ENCODE measurements at regions not wholly inside any gene's neighbourhood (a gene's known extent, or its start where the extent isn't known, plus 50 kb on each side); places are given as distances from the start of the nearest gene placed in this dataset.
A peak's percentile ranks its signal among the peaks of the same experiment; 100 is the strongest.
"Not testable (repeated sequence)": the region's sequence is repeated elsewhere in the genome, so short reads cannot be mapped to it uniquely, and the experiment has no call there.

GRCh38 chr5:62817043-62817442, 238.4 kb downstream of the LRRC70 start:
- H3K36me3 ChIP-seq (ENCODE audit: control insufficient read depth in 2 of 4, insufficient read depth in 4 of 4, low read length in 3 of 4); H2BK15ac ChIP-seq (ENCODE audit: low read length); H2AFZ ChIP-seq (ENCODE audit: low read length); H3K27me3 ChIP-seq (replicated peaks in 1 of 4; ENCODE audit: control insufficient read depth in 3 of 4, extremely low read depth in 1 of 4, insufficient read depth in 3 of 4, low read length in 3 of 4); H3K18ac ChIP-seq (ENCODE audit: extremely low read depth, low read length); H3K79me2 ChIP-seq (ENCODE audit: control insufficient read depth in 1 of 2, insufficient read depth in 2 of 2, low read length in 2 of 2); DNase-seq (ENCODE audit: low read depth in 1 of 2, low spot score in 2 of 2); H3K4me3 ChIP-seq (ENCODE audit: extremely low read depth in 1 of 4, insufficient read depth in 2 of 4, low read depth in 3 of 4, low read length in 4 of 4); H4K8ac ChIP-seq (ENCODE audit: extremely low read depth, insufficient read depth, low read length); H3K23ac ChIP-seq (ENCODE audit: insufficient read length); H2BK12ac ChIP-seq (ENCODE audit: low read depth, low read length); H3K56ac ChIP-seq (replicated peaks; ENCODE audit: insufficient read length, low read depth, low read length); H2BK20ac ChIP-seq (ENCODE audit: low read length); H4K20me1 ChIP-seq (replicated peaks in 1 of 2; ENCODE audit: control insufficient read depth in 1 of 2, insufficient read depth in 2 of 2, low read length in 2 of 2); FAIRE-seq; H3K9me3 ChIP-seq (ENCODE audit: insufficient read depth in 2 of 2, low read depth in 1 of 2, low read length in 1 of 2); H3K4ac ChIP-seq (replicated peaks; ENCODE audit: insufficient read length, low read depth, low read length); H3K4me2 ChIP-seq (ENCODE audit: insufficient read depth in 1 of 2, low read depth in 2 of 2, low read length in 2 of 2); H2BK120ac ChIP-seq (replicated peaks; ENCODE audit: low read depth, low read length); H3K9ac ChIP-seq (replicated peaks in 1 of 4; ENCODE audit: extremely low read depth in 1 of 4, low read depth in 3 of 4, low read length in 3 of 4); H2BK5ac ChIP-seq (ENCODE audit: low read depth, low read length); H4K5ac ChIP-seq (ENCODE audit: insufficient read length, low read depth, low read length); H4K91ac ChIP-seq (replicated peaks; ENCODE audit: insufficient read length, low read length); H3K4me1 ChIP-seq (replicated peaks in 1 of 4; ENCODE audit: control insufficient read depth in 3 of 4, insufficient read depth in 4 of 4, low read length in 3 of 4); H3K79me1 ChIP-seq (ENCODE audit: low read depth, low read length); H3K14ac ChIP-seq (ENCODE audit: insufficient read length); H2AK5ac ChIP-seq (ENCODE audit: low read depth, low read length); H3K23me2 ChIP-seq (ENCODE audit: low read depth, low read length); H3K27ac ChIP-seq (ENCODE audit: low read depth, low read length); POLR2A ChIA-PET (ENCODE audit: partially characterized antibody): not testable (repeated sequence)
- 96% methylated on average over 2 of the region's 8 CpGs; no CpG with 5 or more reads in 1 of the 2 experiments for WGBS, 2 experiments (ENCODE audit: extremely low coverage in 1 of 2, insufficient coverage in 1 of 2, insufficient read length in 1 of 2, insufficient replicate concordance in 2 of 2, low coverage in 1 of 2, low lambda C conversion rate in 2 of 2, missing lambda C conversion rate in 1 of 2)
- CTCF ChIA-PET (ENCODE audit: partially characterized antibody), result interaction anchor here (0.6 kb wide), 2 partner anchors 121 to 611 kb away, joined by 3 read pairs; no protein-coding TSS in a partner anchor
- TF ChIP-seq RAD21 (IDR thresholded peaks at IDR 0.05 in 1 of 2, conservative IDR thresholded peaks at IDR 0.05 in 1 of 2; ENCODE audit: low read depth in 2 of 2, low read length in 2 of 2), result peak; percentile 31 to 45; a peak in 3 of 4 replicates
- peak; percentile 21 to 35 (median 25); a peak in 3 of 4 replicates for TF ChIP-seq CTCF (IDR thresholded peaks at IDR 0.05; ENCODE audit: control extremely low read depth in 1 of 3, insufficient read depth in 1 of 3, low read depth in 1 of 3, low read length in 3 of 3)

Measured in H1 (cell line).